Mesendoderm (in vitro differentiated cells): ENCODE measurements at regions not wholly inside any gene's neighbourhood (a gene's known extent, or its start where the extent isn't known, plus 50 kb on each side); places are given as distances from the start of the nearest gene placed in this dataset.

Experiments
- DNase-seq: peaks from one replicate; pipeline ENCODE4 v3.0.0; 2013
- H2AK5ac ChIP-seq: 2 replicates; pipeline ENCODE4 v1.6.1; 2013; ENCODE audit warnings: low read length, inconsistent platforms
- H2BK120ac ChIP-seq: 2 replicates; pipeline ENCODE4 v1.6.1; 2013; ENCODE audit warnings: low read depth, mild to moderate bottlenecking, low read length, moderate library complexity, mixed read lengths
- H2BK15ac ChIP-seq: replicated peaks from 2 replicates; pipeline ENCODE4 v1.6.1; 2013; ENCODE audit warnings: low read depth, mild to moderate bottlenecking, moderate library complexity
- H2BK5ac ChIP-seq: 2 replicates; pipeline ENCODE4 v1.6.1; 2013; ENCODE audit warnings: low read length, inconsistent platforms
- H3K18ac ChIP-seq: 2 replicates; pipeline ENCODE4 v1.6.1; 2013; ENCODE audit warnings: mild to moderate bottlenecking, low read length, mixed read lengths
- H3K23ac ChIP-seq: one replicate; pipeline ENCODE4 v1.6.1; 2013; ENCODE audit warnings: low read length
- H3K27ac ChIP-seq: 2 replicates; pipeline ENCODE4 v1.5.1; 2013; ENCODE audit warnings: low read depth, mild to moderate bottlenecking, inconsistent platforms, low read length, moderate library complexity
- H3K27me3 ChIP-seq: 2 replicates; pipeline ENCODE4 v1.6.1; 2013; ENCODE audit warnings: low read length, control low read depth, mild to moderate bottlenecking, inconsistent platforms; ENCODE audit not compliant: insufficient read depth, poor library complexity
- H3K36me3 ChIP-seq: 2 replicates; pipeline ENCODE4 v1.6.1; 2013; ENCODE audit warnings: low read length, inconsistent platforms; ENCODE audit not compliant: control insufficient read depth, insufficient read depth
- H3K4ac ChIP-seq: one replicate; pipeline ENCODE4 v1.6.1; 2013; ENCODE audit warnings: low read depth, mild to moderate bottlenecking, low read length, moderate library complexity
- H3K4me1 ChIP-seq: 2 replicates; pipeline ENCODE4 v1.6.1; 2013; ENCODE audit warnings: low read depth, low read length, inconsistent platforms; ENCODE audit not compliant: control insufficient read depth
- H3K4me2 ChIP-seq: 2 replicates; pipeline ENCODE4 v1.6.1; 2013; ENCODE audit warnings: low read length
- H3K4me3 ChIP-seq: 2 replicates; pipeline ENCODE4 v1.5.1; 2013; ENCODE audit warnings: mild to moderate bottlenecking, low read length
- H3K56ac ChIP-seq: one replicate; pipeline ENCODE4 v1.6.1; 2013; ENCODE audit warnings: low read length
- H3K79me1 ChIP-seq: 2 replicates; pipeline ENCODE4 v1.6.1; 2013; ENCODE audit warnings: low read length, inconsistent platforms
- H3K79me2 ChIP-seq: 2 replicates; pipeline ENCODE4 v1.6.1; 2013; ENCODE audit warnings: mild to moderate bottlenecking, low read length; ENCODE audit not compliant: control insufficient read depth, insufficient read depth
- H3K9ac ChIP-seq: 2 replicates; pipeline ENCODE4 v1.6.1; 2013; ENCODE audit warnings: low read length, inconsistent platforms
- H4K5ac ChIP-seq: one replicate; pipeline ENCODE4 v1.6.1; 2013; ENCODE audit warnings: low read length
- H4K8ac ChIP-seq: one replicate; pipeline ENCODE4 v1.6.1; 2013; ENCODE audit warnings: low read depth, mild to moderate bottlenecking, control low read depth, low read length, moderate library complexity
- WGBS: extraction: QIAGEN DNeasy Blood & Tissue Kit; methylation state at CpG from one replicate; pipeline ENCODE4 v1.1.7; 2013; ENCODE audit warnings: low lambda C conversion rate, missing lambda C conversion rate; ENCODE audit not compliant: insufficient coverage; ENCODE audit errors: extremely low coverage; 5-methylcytosine and 5-hydroxymethylcytosine counted together

DNA sequence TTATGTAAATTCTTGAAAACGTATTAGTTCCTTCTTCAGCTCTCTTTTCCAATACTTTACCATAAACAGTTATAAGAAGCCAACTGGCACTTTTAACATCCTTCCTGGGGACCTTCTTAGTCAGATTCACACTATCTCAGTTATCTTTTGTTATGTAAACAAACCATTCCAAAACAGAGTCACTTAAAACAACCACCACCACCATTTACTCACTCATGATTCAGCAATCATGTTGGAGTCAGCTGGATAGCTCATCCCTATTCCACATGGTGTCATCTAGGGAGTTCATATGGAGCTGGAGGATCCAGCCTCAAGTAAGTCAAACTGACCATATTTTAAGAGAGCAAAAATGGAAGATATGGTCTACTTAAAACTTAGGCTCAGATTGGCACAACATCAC lies 240.3 kb upstream of the IRX3 start:
- no peak overlapping the region for H3K23ac ChIP-seq
- no peak overlapping the region for H2BK15ac ChIP-seq
- no peak overlapping the region for H3K27ac ChIP-seq
- no peak overlapping the region for H4K5ac ChIP-seq
- no peak overlapping the region for H2BK5ac ChIP-seq
- peak; percentile 47 for DNase-seq
- H3K4ac ChIP-seq, result no peak overlapping the region
- no peak overlapping the region for H2AK5ac ChIP-seq
- no peak overlapping the region for H4K8ac ChIP-seq
- no peaks in the 10 kb centered on the region for H3K27me3 ChIP-seq
- no peaks in the 10 kb centered on the region for H3K79me1 ChIP-seq
- WGBS, result no CpG with 5 or more reads among the region's 1 CpG
- H3K18ac ChIP-seq, result no peak overlapping the region
- no peak overlapping the region for H3K4me3 ChIP-seq
- no peaks in the 10 kb centered on the region for H3K36me3 ChIP-seq
- no peak overlapping the region for H3K56ac ChIP-seq
- H2BK120ac ChIP-seq, result no peak overlapping the region
- H3K4me2 ChIP-seq, result no peak overlapping the region
- H3K4me1 ChIP-seq, result peaks cover 3% of the 10 kb centered on the region
- H3K9ac ChIP-seq, result no peak overlapping the region
- no peaks in the 10 kb centered on the region for H3K79me2 ChIP-seq

DNA sequence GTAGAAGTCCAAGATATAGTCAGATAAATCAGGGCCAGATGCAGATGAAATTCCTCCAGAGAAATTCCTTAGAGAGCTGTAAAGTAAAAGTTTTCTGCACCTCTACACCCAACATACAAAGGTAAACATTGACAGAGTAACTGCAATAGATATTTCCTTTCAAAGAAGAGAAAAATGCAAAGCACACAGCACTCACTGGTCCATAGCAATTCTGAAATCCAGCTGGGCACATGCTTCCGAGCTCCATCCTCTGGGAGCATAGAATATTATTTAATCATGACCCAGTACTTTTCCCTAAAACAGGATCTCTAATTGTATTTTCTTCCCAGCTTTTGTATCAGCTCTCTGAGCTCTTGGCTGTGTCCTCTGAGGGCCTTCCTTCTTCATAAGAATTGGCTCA lies 239.5 kb upstream of the IRX3 start:
- H2BK15ac ChIP-seq, result no peak overlapping the region
- no peaks in the 10 kb centered on the region for H3K79me2 ChIP-seq
- no peak overlapping the region for H3K4me3 ChIP-seq
- H3K23ac ChIP-seq, result no peak overlapping the region
- H3K36me3 ChIP-seq, result no peaks in the 10 kb centered on the region
- H2BK120ac ChIP-seq, result no peak overlapping the region
- no peak overlapping the region for H3K4me2 ChIP-seq
- H3K9ac ChIP-seq, result no peak overlapping the region
- H4K5ac ChIP-seq, result no peak overlapping the region
- H3K27me3 ChIP-seq, result no peaks in the 10 kb centered on the region
- H2BK5ac ChIP-seq, result no peak overlapping the region
- DNase-seq, result no peak
- WGBS, result no CpG with 5 or more reads among the region's 1 CpG
- H3K56ac ChIP-seq, result no peak overlapping the region
- no peak overlapping the region for H4K8ac ChIP-seq
- no peak overlapping the region for H2AK5ac ChIP-seq
- no peaks in the 10 kb centered on the region for H3K79me1 ChIP-seq
- H3K4ac ChIP-seq, result no peak overlapping the region
- no peak overlapping the region for H3K18ac ChIP-seq
- H3K27ac ChIP-seq, result no peak overlapping the region
- H3K4me1 ChIP-seq, result peaks cover 3% of the 10 kb centered on the region

DNA sequence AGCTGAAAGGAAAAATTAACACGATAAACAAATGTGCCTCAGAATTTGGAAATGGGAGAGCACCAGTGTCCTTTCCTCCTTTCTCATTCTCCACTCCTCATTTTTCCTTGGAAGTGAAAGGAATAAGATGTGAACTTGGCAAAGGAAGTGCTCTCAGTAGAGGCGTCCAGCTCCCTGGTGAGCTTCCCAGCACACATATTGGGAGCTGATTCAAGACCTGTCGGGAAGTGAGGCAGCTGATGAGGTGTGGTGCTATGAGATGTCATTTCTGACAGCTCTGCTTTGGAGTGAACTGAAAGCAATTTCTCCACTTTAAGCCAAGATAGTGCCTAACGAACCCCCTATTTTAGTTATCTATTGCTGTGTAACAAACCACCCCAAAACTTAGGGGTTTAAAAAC lies 238.5 kb upstream of the IRX3 start:
- Histone ChIP-seq H4K5ac (no peak overlapping the region), H3K27ac (no peak overlapping the region), H3K4ac (no peak overlapping the region), H3K4me2 (no peak overlapping the region), H3K4me1 (peaks cover 3% of the 10 kb centered on the region), H2BK5ac (no peak overlapping the region), H3K79me2 (no peaks in the 10 kb centered on the region), H2BK15ac (no peak overlapping the region), H3K23ac (no peak overlapping the region), H3K18ac (no peak overlapping the region), H3K36me3 (no peaks in the 10 kb centered on the region), H3K4me3 (no peak overlapping the region), H3K79me1 (no peaks in the 10 kb centered on the region), H3K56ac (no peak overlapping the region), H4K8ac (no peak overlapping the region), H3K9ac (no peak overlapping the region), H3K27me3 (no peaks in the 10 kb centered on the region), H2AK5ac (no peak overlapping the region), H2BK120ac (no peak overlapping the region)
- DNase-seq, result no peak
- no CpG with 5 or more reads among the region's 4 CpGs for WGBS

DNA sequence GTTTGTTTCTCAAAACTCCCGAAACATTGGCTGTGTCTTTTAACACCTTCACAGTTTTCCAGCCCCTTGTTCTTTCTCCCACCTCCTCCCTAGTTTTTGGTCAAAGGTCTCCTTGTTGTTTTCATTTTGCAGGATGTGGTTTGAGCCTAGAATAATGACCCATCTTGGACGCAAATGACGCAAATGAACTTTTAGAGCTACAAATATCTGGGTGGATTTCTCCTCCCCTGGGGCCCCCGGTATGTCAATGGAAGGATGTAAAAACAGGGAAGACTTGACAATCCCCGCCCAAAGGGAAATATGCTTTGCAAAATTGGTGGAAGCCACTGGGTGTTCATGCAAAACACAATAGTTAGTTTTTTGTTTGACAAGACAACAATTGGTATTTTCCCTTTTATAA lies 236.0 kb upstream of the IRX3 start:
- Histone ChIP-seq H2BK15ac (no peak overlapping the region), H3K79me2 (no peaks in the 10 kb centered on the region), H3K4me1 (peaks cover 3% of the 10 kb centered on the region)

DNA sequence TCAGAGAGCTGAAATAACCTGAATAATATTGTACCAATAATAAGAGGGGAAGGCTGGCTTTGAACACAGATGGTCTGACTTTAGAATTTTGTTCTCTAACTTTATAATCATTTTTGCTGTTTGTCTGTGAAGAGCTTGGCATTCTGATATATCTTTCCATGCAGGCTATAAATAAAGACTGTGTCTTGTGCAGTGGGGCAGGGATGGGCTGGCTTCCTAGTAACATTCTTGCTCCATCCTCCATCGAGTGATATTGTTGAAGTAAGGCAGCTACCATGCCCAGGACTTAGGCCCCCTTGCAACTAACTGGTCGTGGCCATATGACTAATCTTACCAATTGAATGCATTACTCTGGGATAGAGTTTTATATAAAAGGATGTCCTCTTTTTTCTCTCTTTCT lies 234.7 kb upstream of the IRX3 start:
- Histone ChIP-seq H2BK15ac (no peak overlapping the region), H3K27ac (no peak overlapping the region), H3K27me3 (no peaks in the 10 kb centered on the region), H3K79me2 (no peaks in the 10 kb centered on the region), H3K4me1 (no peaks in the 10 kb centered on the region), H4K8ac (no peak overlapping the region), H3K9ac (no peak overlapping the region), H3K36me3 (no peaks in the 10 kb centered on the region), H3K18ac (no peak overlapping the region), H3K4ac (no peak overlapping the region), H3K23ac (no peak overlapping the region), H3K56ac (no peak overlapping the region), H3K79me1 (no peaks in the 10 kb centered on the region), H3K4me2 (no peak overlapping the region), H2BK5ac (no peak overlapping the region), H3K4me3 (no peak overlapping the region), H4K5ac (no peak overlapping the region), H2AK5ac (no peak overlapping the region), H2BK120ac (no peak overlapping the region)
- no peak for DNase-seq
- WGBS, result no CpG with 5 or more reads among the region's 2 CpGs

More for the DNA sequence above, 236.0 kb upstream of the IRX3 start:
- DNase-seq, result no peak
- no peak overlapping the region for H3K4ac ChIP-seq
- no peaks in the 10 kb centered on the region for H3K27me3 ChIP-seq
- H3K4me2 ChIP-seq, result no peak overlapping the region
- H3K18ac ChIP-seq, result no peak overlapping the region
- H3K4me3 ChIP-seq, result no peak overlapping the region
- no peak overlapping the region for H2AK5ac ChIP-seq
- no peak overlapping the region for H4K8ac ChIP-seq
- H3K9ac ChIP-seq, result no peak overlapping the region
- no peak overlapping the region for H3K23ac ChIP-seq
- WGBS, result no CpG with 5 or more reads among the region's 5 CpGs
- H2BK120ac ChIP-seq, result no peak overlapping the region
- no peak overlapping the region for H2BK5ac ChIP-seq
- no peaks in the 10 kb centered on the region for H3K36me3 ChIP-seq
- no peak overlapping the region for H3K56ac ChIP-seq
- no peak overlapping the region for H3K27ac ChIP-seq
- H4K5ac ChIP-seq, result no peak overlapping the region
- H3K79me1 ChIP-seq, result no peaks in the 10 kb centered on the region

DNA sequence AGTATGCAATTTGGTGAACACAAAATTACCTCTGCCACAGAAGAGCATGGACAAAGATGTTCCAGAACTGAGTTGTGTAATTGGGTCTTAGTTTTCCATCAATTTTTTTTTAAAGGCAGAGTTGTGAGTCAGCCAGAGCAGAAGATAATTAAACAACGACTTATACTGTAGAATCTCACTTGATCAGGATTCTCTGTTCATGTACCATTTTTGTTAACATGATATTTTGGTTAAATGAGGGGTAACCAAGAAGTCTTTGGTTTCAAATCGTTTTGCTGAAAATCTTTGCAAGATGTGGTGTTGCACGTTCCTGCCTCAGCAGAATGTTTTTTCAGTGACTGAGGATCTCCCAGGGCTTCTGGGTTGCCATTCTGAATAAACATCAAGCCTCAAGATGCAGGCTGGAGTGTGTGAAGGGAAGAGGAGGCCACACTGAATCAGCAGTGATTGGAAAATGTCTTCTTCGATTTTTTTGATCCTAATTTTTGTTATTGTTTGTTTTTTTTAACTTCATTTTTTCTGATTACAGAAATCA lies 232.6 kb upstream of the IRX3 start:
- DNase-seq, result no peak
- no peak overlapping the region for H3K9ac ChIP-seq
- H2BK5ac ChIP-seq, result no peak overlapping the region
- no peak overlapping the region for H3K4ac ChIP-seq
- H3K79me1 ChIP-seq, result no peaks in the 10 kb centered on the region
- H3K27ac ChIP-seq, result no peak overlapping the region
- H3K4me1 ChIP-seq, result no peaks in the 10 kb centered on the region
- H3K36me3 ChIP-seq, result no peaks in the 10 kb centered on the region
- no peak overlapping the region for H3K18ac ChIP-seq
- H4K8ac ChIP-seq, result no peak overlapping the region
- H3K4me3 ChIP-seq, result no peak overlapping the region
- H3K27me3 ChIP-seq, result no peaks in the 10 kb centered on the region
- no peaks in the 10 kb centered on the region for H3K79me2 ChIP-seq
- no peak overlapping the region for H3K4me2 ChIP-seq
- H3K23ac ChIP-seq, result no peak overlapping the region
- H2AK5ac ChIP-seq, result no peak overlapping the region
- no peak overlapping the region for H2BK15ac ChIP-seq
- no peak overlapping the region for H2BK120ac ChIP-seq
- H4K5ac ChIP-seq, result no peak overlapping the region
- WGBS, result no CpG with 5 or more reads among the region's 4 CpGs
- H3K56ac ChIP-seq, result no peak overlapping the region
